ENCODE measurements at regions not wholly inside any gene's neighbourhood (a gene's known extent, or its start where the extent isn't known, plus 50 kb on each side); places are given as distances from the start of the nearest gene placed in this dataset.

DNA sequence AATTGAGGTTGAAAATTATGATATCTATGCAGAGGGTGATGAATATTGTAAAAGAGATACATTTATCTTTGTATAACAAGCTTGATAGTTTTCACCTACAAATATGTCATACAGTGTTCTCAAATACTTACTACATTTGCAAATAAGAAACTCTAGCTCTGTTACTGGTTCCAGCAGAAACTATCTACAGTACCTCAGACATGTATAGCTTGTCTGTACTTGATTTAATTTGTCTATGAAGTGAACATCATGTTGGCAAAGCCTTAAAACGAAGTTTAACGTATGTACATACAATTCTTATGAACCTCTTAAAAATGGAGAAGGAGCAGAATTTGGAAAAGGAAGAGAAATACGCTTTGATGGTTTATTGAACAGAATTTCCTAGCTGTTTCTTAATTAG lies 201.4 kb upstream of the MARCKS start:
- DNase-seq (no peak), ATAC-seq (replicated peaks in 1 of 4) (no peak)
- POLR2A ChIA-PET: interaction anchor here in 1 of 2 donors (0.6 kb wide), 1 partner anchor 25 kb away, joined by 4 read pairs; no protein-coding TSS in a partner anchor
- no peaks in the 10 kb centered on the region for H3K36me3 Mint-ChIP-seq
- H3K4me3 Mint-ChIP-seq: no peak overlapping the region
- Histone ChIP-seq H3K4me3 (ENCODE audit: control insufficient read depth in 1 of 2, extremely low read depth in 1 of 2, low read length in 1 of 2) (no peak overlapping the region), H3K36me3 (ENCODE audit: control insufficient read depth in 2 of 2, extremely low read depth in 1 of 2, insufficient read depth in 1 of 2, low read length in 1 of 2) (no peaks in the 10 kb centered on the region), H3K27ac (ENCODE audit: low read length) (no peak overlapping the region), H3K27me3 (replicated peaks in 1 of 2; ENCODE audit: control insufficient read depth in 2 of 2, extremely low read depth in 1 of 2, insufficient read depth in 2 of 2, low read length in 1 of 2) (peaks cover 0 to 4% of the 10 kb centered on the region in 2 experiments), H3K4me1 (ENCODE audit: control insufficient read depth in 1 of 2, extremely low read depth in 1 of 2, insufficient read depth in 2 of 2, low read length in 2 of 2) (no peaks in the 10 kb centered on the region), H3K9me3 (no peaks in the 10 kb centered on the region)
- no peaks in the 10 kb centered on the region for H3K9me3 Mint-ChIP-seq
- H3K27me3 Mint-ChIP-seq: peaks cover 0 to 4% of the 10 kb centered on the region in 2 donors
- H3K4me1 Mint-ChIP-seq: no peaks in the 10 kb centered on the region
- H3K27ac Mint-ChIP-seq: no peak overlapping the region
- CTCF ChIA-PET: interaction anchor here in 1 of 2 donors (1.4 kb wide), 1 partner anchor 13 kb away, joined by 3 read pairs; no protein-coding TSS in a partner anchor
- WGBS (ENCODE audit: insufficient coverage): no CpG with 5 or more reads among the region's 3 CpGs

DNA sequence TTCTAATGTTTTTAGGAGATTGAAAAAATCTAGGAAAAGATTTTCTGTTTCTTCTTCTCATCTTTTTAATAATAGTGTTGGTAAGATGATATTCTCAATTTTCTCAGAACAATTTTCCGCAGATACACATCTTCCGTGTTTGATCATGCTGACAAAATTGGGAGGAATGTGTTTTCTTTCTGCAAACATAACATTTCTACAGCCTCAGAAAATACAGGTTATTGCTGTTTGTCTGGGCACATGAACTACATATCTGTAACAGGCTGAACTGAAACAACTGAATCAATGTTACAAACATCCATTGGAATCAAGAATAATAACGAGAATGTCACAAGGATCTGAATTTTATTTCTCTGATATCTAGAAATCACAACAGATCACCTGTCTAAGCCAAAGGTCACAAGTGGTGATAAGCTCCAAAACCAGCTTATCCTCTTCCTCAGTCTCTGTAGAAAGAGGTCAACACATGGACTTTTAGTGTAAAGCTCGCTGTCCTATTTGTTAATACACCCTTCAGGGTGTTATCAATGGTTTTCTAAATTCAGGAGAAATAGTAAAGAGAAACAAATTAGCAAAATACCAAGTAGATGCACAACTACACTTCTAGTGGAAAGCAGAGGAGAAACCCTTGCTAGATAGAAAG lies 197.3 kb upstream of the MARCKS start:
- Histone ChIP-seq H3K36me3 (ENCODE audit: control insufficient read depth in 2 of 2, extremely low read depth in 1 of 2, insufficient read depth in 1 of 2, low read length in 1 of 2) (no peaks in the 10 kb centered on the region), H3K9me3 (no peaks in the 10 kb centered on the region), H3K27me3 (replicated peaks in 1 of 2; ENCODE audit: control insufficient read depth in 2 of 2, extremely low read depth in 1 of 2, insufficient read depth in 2 of 2, low read length in 1 of 2) (no peaks in the 10 kb centered on the region), H3K4me3 (ENCODE audit: control insufficient read depth in 1 of 2, extremely low read depth in 1 of 2, low read length in 1 of 2) (no peak overlapping the region), H3K4me1 (ENCODE audit: control insufficient read depth in 1 of 2, extremely low read depth in 1 of 2, insufficient read depth in 2 of 2, low read length in 2 of 2) (no peaks in the 10 kb centered on the region), H3K27ac (ENCODE audit: low read length) (no peak overlapping the region)
- 100% methylated on average over 1 of the region's 4 CpGs for WGBS (ENCODE audit: insufficient coverage)
- peaks cover 2 to 3% of the 10 kb centered on the region in 2 donors for H3K27me3 Mint-ChIP-seq
- no peak overlapping the region for H3K27ac Mint-ChIP-seq
- no peak overlapping the region for H3K4me3 Mint-ChIP-seq
- ChIA-PET CTCF (interaction anchor here in 1 of 2 donors (0.6 kb wide), 1 partner anchor 257 kb away, joined by 3 read pairs; no protein-coding TSS in a partner anchor), POLR2A (no interaction called here)
- no peaks in the 10 kb centered on the region for H3K36me3 Mint-ChIP-seq
- no peaks in the 10 kb centered on the region for H3K4me1 Mint-ChIP-seq
- no peaks in the 10 kb centered on the region for H3K9me3 Mint-ChIP-seq
- DNase-seq: no peak
- no peak for ATAC-seq (replicated peaks in 1 of 4)

DNA sequence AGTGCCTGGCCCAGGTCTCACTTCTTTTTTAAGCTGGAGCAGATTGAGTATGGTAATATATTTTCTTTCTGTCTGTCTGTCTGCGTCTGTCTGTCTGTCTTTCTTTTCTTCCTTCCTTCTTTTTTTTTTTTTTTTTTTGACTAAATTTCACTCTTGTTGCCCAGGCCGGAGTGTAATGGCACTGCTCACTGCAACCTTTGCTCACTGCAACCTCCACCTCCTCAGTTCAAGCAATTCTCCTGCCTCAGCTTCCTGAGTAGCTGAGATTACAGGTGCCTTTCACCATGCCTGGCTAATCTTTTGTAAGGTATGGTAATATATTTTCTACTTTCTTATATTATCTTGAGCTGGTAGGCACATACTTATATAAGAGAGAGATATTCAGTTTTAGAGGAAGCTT lies 196.3 kb upstream of the MARCKS start:
- no peaks in the 10 kb centered on the region for H3K36me3 Mint-ChIP-seq
- ChIA-PET POLR2A (no interaction called here), CTCF (interaction anchor here in 1 of 2 donors (0.7 kb wide), 1 partner anchor 11 kb away, joined by 11 read pairs; no protein-coding TSS in a partner anchor)
- H3K27ac ChIP-seq (ENCODE audit: low read length): no peak overlapping the region
- ATAC-seq (replicated peaks in 1 of 4) (no peak), DNase-seq (no peak)
- H3K9me3 ChIP-seq: no peaks in the 10 kb centered on the region
- no CpG with 5 or more reads among the region's 2 CpGs for WGBS (ENCODE audit: insufficient coverage)
- H3K4me1 Mint-ChIP-seq: no peaks in the 10 kb centered on the region
- H3K27ac Mint-ChIP-seq: no peak overlapping the region
- H3K4me3 ChIP-seq (ENCODE audit: control insufficient read depth in 1 of 2, extremely low read depth in 1 of 2, low read length in 1 of 2): no peak overlapping the region
- H3K27me3 Mint-ChIP-seq: peaks cover 3% of the 10 kb centered on the region in 2 donors
- H3K36me3 ChIP-seq (ENCODE audit: control insufficient read depth in 2 of 2, extremely low read depth in 1 of 2, insufficient read depth in 1 of 2, low read length in 1 of 2): no peaks in the 10 kb centered on the region
- no peaks in the 10 kb centered on the region for H3K9me3 Mint-ChIP-seq
- no peak overlapping the region for H3K4me3 Mint-ChIP-seq
- H3K27me3 ChIP-seq (replicated peaks in 1 of 2; ENCODE audit: control insufficient read depth in 2 of 2, extremely low read depth in 1 of 2, insufficient read depth in 2 of 2, low read length in 1 of 2): no peaks in the 10 kb centered on the region
- no peaks in the 10 kb centered on the region for H3K4me1 ChIP-seq (ENCODE audit: control insufficient read depth in 1 of 2, extremely low read depth in 1 of 2, insufficient read depth in 2 of 2, low read length in 2 of 2)

DNA sequence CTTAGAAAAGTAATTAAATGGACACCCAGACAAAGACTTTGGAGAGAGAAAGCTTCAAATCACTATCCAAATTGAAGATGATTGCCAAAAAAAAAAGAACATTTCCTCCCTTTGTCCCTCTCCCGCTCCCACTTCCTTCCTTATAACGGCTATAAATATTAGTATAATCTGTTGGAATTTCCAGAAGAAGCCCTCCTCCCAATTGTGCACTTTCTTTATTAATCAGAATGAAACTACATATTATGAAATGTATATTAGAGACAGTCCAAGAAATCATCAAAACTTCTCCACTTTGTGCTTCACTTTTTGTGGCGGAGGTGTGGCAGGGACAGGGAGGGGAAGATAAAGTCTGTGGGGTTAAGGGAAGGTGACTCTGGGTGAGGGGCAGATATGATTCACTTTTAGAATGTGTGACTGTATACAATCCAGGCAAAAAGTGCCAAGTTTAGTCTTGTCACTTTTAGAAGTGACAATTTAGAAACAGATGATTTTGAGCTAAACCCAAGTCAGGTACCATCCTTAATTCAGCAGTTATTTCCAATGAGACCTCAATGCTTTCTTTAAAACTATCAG lies 195.0 kb upstream of the MARCKS start:
- no peak for ATAC-seq (replicated peaks in 1 of 4)
- POLR2A ChIA-PET: interaction anchor here in 1 of 2 donors (0.6 kb wide), 1 partner anchor 41 kb away, joined by 3 read pairs; no protein-coding TSS in a partner anchor
- Mint-ChIP-seq H3K9me3 (no peaks in the 10 kb centered on the region), H3K27ac (no peak overlapping the region), H3K4me3 (no peak overlapping the region), H3K36me3 (no peaks in the 10 kb centered on the region), H3K4me1 (no peaks in the 10 kb centered on the region), H3K27me3 (peaks cover 3% of the 10 kb centered on the region in 2 donors)
- no peaks in the 10 kb centered on the region for H3K4me1 ChIP-seq (ENCODE audit: control insufficient read depth in 1 of 2, extremely low read depth in 1 of 2, insufficient read depth in 2 of 2, low read length in 2 of 2)
- H3K4me3 ChIP-seq (ENCODE audit: control insufficient read depth in 1 of 2, extremely low read depth in 1 of 2, low read length in 1 of 2): no peak overlapping the region
- CTCF ChIA-PET: no interaction called here
- no peak overlapping the region for H3K27ac ChIP-seq (ENCODE audit: low read length)
- H3K9me3 ChIP-seq: no peaks in the 10 kb centered on the region
- WGBS (ENCODE audit: insufficient coverage): no CpG with 5 or more reads among the region's 3 CpGs
- no peaks in the 10 kb centered on the region for H3K36me3 ChIP-seq (ENCODE audit: control insufficient read depth in 2 of 2, extremely low read depth in 1 of 2, insufficient read depth in 1 of 2, low read length in 1 of 2)
- no peaks in the 10 kb centered on the region for H3K27me3 ChIP-seq (replicated peaks in 1 of 2; ENCODE audit: control insufficient read depth in 2 of 2, extremely low read depth in 1 of 2, insufficient read depth in 2 of 2, low read length in 1 of 2)
- DNase-seq: no peak

DNA sequence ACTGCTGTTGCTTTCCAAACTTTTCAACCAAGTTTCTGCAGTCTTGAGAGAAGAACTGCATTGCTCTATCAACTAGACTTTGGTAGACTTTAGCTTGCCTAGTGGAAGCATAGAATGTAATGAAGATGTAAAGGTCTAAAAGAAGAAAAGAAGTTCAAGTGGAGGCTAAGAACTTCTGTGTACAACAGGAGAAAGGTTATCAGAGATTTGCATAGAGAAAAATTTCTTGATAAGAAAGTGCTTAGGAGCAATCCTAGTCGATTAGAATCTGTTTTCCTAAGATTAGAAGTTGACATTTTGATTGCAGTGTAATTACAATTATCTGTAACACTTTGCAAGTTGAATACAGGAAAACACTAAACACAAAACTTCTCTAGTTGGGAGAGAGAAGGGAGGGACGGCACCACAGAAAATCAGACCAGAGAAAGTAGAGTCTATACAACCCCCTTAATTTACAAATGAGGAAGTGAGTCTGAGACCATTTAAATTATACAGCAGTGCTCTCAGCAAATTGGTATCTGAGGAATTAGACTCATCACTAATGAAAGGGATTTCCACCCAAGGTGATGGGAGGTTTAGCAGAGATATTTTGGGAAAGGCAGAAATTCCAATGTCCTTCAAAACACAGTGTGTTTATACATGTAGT lies 194.3 kb upstream of the MARCKS start:
- H3K4me1 ChIP-seq (ENCODE audit: control insufficient read depth in 1 of 2, extremely low read depth in 1 of 2, insufficient read depth in 2 of 2, low read length in 2 of 2): no peaks in the 10 kb centered on the region
- no peaks in the 10 kb centered on the region for H3K9me3 ChIP-seq
- no peak overlapping the region for H3K27ac Mint-ChIP-seq
- POLR2A ChIA-PET: interaction anchor here in 1 of 2 donors (0.6 kb wide), 1 partner anchor 40 kb away, joined by 3 read pairs; no protein-coding TSS in a partner anchor
- H3K4me1 Mint-ChIP-seq: no peaks in the 10 kb centered on the region
- peaks cover 3% of the 10 kb centered on the region in 2 donors for H3K27me3 Mint-ChIP-seq
- no CpG with 5 or more reads among the region's 2 CpGs for WGBS (ENCODE audit: insufficient coverage)
- H3K36me3 Mint-ChIP-seq: no peaks in the 10 kb centered on the region
- H3K36me3 ChIP-seq (ENCODE audit: control insufficient read depth in 2 of 2, extremely low read depth in 1 of 2, insufficient read depth in 1 of 2, low read length in 1 of 2): no peaks in the 10 kb centered on the region
- no peaks in the 10 kb centered on the region for H3K9me3 Mint-ChIP-seq
- H3K4me3 Mint-ChIP-seq: no peak overlapping the region
- no peak for DNase-seq
- H3K27ac ChIP-seq (ENCODE audit: low read length): no peak overlapping the region
- no peak for ATAC-seq (replicated peaks in 1 of 4)
- no peaks in the 10 kb centered on the region for H3K27me3 ChIP-seq (replicated peaks in 1 of 2; ENCODE audit: control insufficient read depth in 2 of 2, extremely low read depth in 1 of 2, insufficient read depth in 2 of 2, low read length in 1 of 2)
- CTCF ChIA-PET: no interaction called here
- H3K4me3 ChIP-seq (ENCODE audit: control insufficient read depth in 1 of 2, extremely low read depth in 1 of 2, low read length in 1 of 2): no peak overlapping the region

DNA sequence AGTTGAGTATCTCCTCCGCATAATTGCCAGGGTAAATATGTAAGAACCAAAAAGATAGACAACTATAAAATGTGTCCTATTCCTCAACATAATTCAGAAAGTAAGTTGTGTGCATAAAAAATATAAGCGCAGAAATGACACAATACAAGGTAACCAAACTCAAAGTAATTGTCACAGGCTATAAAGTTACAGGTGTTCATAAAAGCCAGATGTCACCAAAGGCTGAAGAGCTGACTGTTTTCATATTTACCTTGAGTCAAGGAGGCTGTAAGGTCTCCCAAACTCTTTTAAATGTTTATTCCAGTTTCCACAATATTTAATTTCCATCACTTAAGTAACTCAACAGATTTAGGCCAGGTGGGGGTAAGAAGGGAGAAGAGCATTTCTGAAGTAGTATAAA lies 192.2 kb upstream of the MARCKS start:
- CTCF ChIA-PET: no interaction called here
- H3K36me3 Mint-ChIP-seq: no peaks in the 10 kb centered on the region

More for the DNA sequence above, 192.2 kb upstream of the MARCKS start:
- Histone ChIP-seq H3K4me3 (ENCODE audit: control insufficient read depth in 1 of 2, extremely low read depth in 1 of 2, low read length in 1 of 2) (no peak overlapping the region), H3K27ac (ENCODE audit: low read length) (no peak overlapping the region), H3K9me3 (no peaks in the 10 kb centered on the region), H3K27me3 (replicated peaks in 1 of 2; ENCODE audit: control insufficient read depth in 2 of 2, extremely low read depth in 1 of 2, insufficient read depth in 2 of 2, low read length in 1 of 2) (no peaks in the 10 kb centered on the region), H3K36me3 (ENCODE audit: control insufficient read depth in 2 of 2, extremely low read depth in 1 of 2, insufficient read depth in 1 of 2, low read length in 1 of 2) (no peaks in the 10 kb centered on the region), H3K4me1 (ENCODE audit: control insufficient read depth in 1 of 2, extremely low read depth in 1 of 2, insufficient read depth in 2 of 2, low read length in 2 of 2) (no peaks in the 10 kb centered on the region)
- Mint-ChIP-seq H3K27ac (no peak overlapping the region), H3K4me1 (no peaks in the 10 kb centered on the region), H3K9me3 (no peaks in the 10 kb centered on the region), H3K27me3 (peaks cover 3% of the 10 kb centered on the region in 2 donors), H3K4me3 (no peak overlapping the region)
- no peak for ATAC-seq (replicated peaks in 1 of 4)
- WGBS (ENCODE audit: insufficient coverage): no CpG with 5 or more reads among the region's 2 CpGs
- POLR2A ChIA-PET: no interaction called here
- DNase-seq: no peak
